ENCODE measurements at regions not wholly inside any gene's neighbourhood (a gene's known extent, or its start where the extent isn't known, plus 50 kb on each side); places are given as distances from the start of the nearest gene placed in this dataset.

- H3K27ac ChIP-seq: no peak overlapping the region
- WGBS, 5 donors: 67 to 76% (median 73%) methylated on average over 7 of the region's 7 CpGs
Observed at GRCh38 chr2:219782737-219783348, 155.4 kb downstream of the SLC4A3 start.

GRCh38 chr2:219783359-219783975 lies 156.0 kb downstream of the SLC4A3 start:
- Histone ChIP-seq H3K27me3 (peaks cover 0 to 13% (median 0%) of the 10 kb centered on the region in 3 donors), H3K36me3 (no peaks in the 10 kb centered on the region), H3K4me3 (no peak overlapping the region), H3K27ac (no peak overlapping the region), H3K4me1 (no peaks in the 10 kb centered on the region), H3K9me3 (no peaks in the 10 kb centered on the region)
- peak in 1 of 2 donors; percentile 78 for DNase-seq
- WGBS, 5 donors: 80 to 89% (median 84%) methylated on average over 4 of the region's 4 CpGs
- TF ChIP-seq EP300 (IDR thresholded peaks at IDR 0.05) (no peak), POLR2A (IDR thresholded peaks at IDR 0.05) (no peak), POLR2AphosphoS5 (IDR thresholded peaks at IDR 0.05) (no peak), CTCF (IDR thresholded peaks at IDR 0.05) (no peak)
- intact Hi-C loops (cut with DNase I; ENCODE audit: low total_unique reads): no loop called here

More at GRCh38 chr2:219782737-219783348, 155.4 kb downstream of the SLC4A3 start:
- H3K36me3 ChIP-seq: no peaks in the 10 kb centered on the region
- H3K27me3 ChIP-seq: peaks cover 0 to 13% (median 0%) of the 10 kb centered on the region in 3 donors
- no peaks in the 10 kb centered on the region for H3K9me3 ChIP-seq
- TF ChIP-seq EP300 (IDR thresholded peaks at IDR 0.05) (no peak), CTCF (IDR thresholded peaks at IDR 0.05) (no peak), POLR2A (IDR thresholded peaks at IDR 0.05) (no peak), POLR2AphosphoS5 (IDR thresholded peaks at IDR 0.05) (no peak)
- peak in 1 of 2 donors; percentile 27 for DNase-seq
- no peaks in the 10 kb centered on the region for H3K4me1 ChIP-seq
- H3K4me3 ChIP-seq: no peak overlapping the region
- intact Hi-C loops (cut with DNase I; ENCODE audit: low total_unique reads): no loop called here

GRCh38 chr2:219784178-219784577 lies 156.7 kb downstream of the SLC4A3 start:
- Histone ChIP-seq H3K9me3 (no peaks in the 10 kb centered on the region), H3K27ac (no peak overlapping the region), H3K36me3 (no peaks in the 10 kb centered on the region), H3K4me3 (no peak overlapping the region), H3K4me1 (no peaks in the 10 kb centered on the region), H3K27me3 (peaks cover 0 to 12% (median 0%) of the 10 kb centered on the region in 3 donors)
- no peak for DNase-seq
- intact Hi-C loops (cut with DNase I; ENCODE audit: low total_unique reads): no loop called here
- WGBS, 5 donors: 75 to 84% (median 83%) methylated on average over 4 to 6 of the region's 6 CpGs
- TF ChIP-seq POLR2A (IDR thresholded peaks at IDR 0.05) (no peak), CTCF (IDR thresholded peaks at IDR 0.05) (no peak), POLR2AphosphoS5 (IDR thresholded peaks at IDR 0.05) (no peak), EP300 (IDR thresholded peaks at IDR 0.05) (no peak)

- intact Hi-C loops (cut with DNase I; ENCODE audit: low total_unique reads): no loop called here
- Histone ChIP-seq H3K27ac (no peak overlapping the region), H3K36me3 (no peaks in the 10 kb centered on the region), H3K4me3 (no peak overlapping the region), H3K4me1 (no peaks in the 10 kb centered on the region), H3K9me3 (no peaks in the 10 kb centered on the region), H3K27me3 (no peaks in the 10 kb centered on the region)
- TF ChIP-seq EP300 (IDR thresholded peaks at IDR 0.05) (no peak), POLR2A (IDR thresholded peaks at IDR 0.05) (no peak), CTCF (IDR thresholded peaks at IDR 0.05) (no peak), POLR2AphosphoS5 (IDR thresholded peaks at IDR 0.05) (no peak)
- peak in 1 of 2 donors; percentile 52 for DNase-seq
Observed at GRCh38 chr2:219789476-219789875, 162.0 kb downstream of the SLC4A3 start.
